SH-SY5Y (cell line): ENCODE measurements at regions not wholly inside any gene's neighbourhood (a gene's known extent, or its start where the extent isn't known, plus 50 kb on each side); places are given as distances from the start of the nearest gene placed in this dataset.

Source experiments
- GATA2 ChIP-seq: IDR thresholded peaks from 2 replicates; pipeline ENCODE4 v1.6.1; 2011; ENCODE audit warnings: mild to moderate bottlenecking, low read depth, low read length
- GATA3 ChIP-seq: IDR thresholded peaks from 2 replicates; pipeline ENCODE4 v1.6.1; 2011; ENCODE audit warnings: low read depth, mild to moderate bottlenecking, low read length, moderate library complexity

GRCh38 chr1:3954170-3955169, 54.4 kb upstream of the C1orf174 start:
- no peak for TF ChIP-seq GATA3
- no peak for TF ChIP-seq GATA2

- TF ChIP-seq GATA3 (no peak), GATA2 (no peak)
Observed at GRCh38 chr1:3955196-3955772, 55.2 kb upstream of the C1orf174 start.

- no peak for TF ChIP-seq GATA3
- TF ChIP-seq GATA2: no peak
Observed at GRCh38 chr1:3956527-3957170, 56.6 kb upstream of the C1orf174 start.

- no peak for TF ChIP-seq GATA2
- TF ChIP-seq GATA3: no peak
Observed at GRCh38 chr1:3959361-3959760, 59.3 kb upstream of the C1orf174 start.

GRCh38 chr1:3963554-3963953, 63.5 kb upstream of the C1orf174 start:
- no peak for TF ChIP-seq GATA3
- TF ChIP-seq GATA2: no peak

GRCh38 chr1:3965693-3966092, 65.6 kb upstream of the C1orf174 start:
- no peak for TF ChIP-seq GATA3
- no peak for TF ChIP-seq GATA2

GRCh38 chr1:3968851-3969250, 68.8 kb upstream of the C1orf174 start:
- no peak for TF ChIP-seq GATA3
- TF ChIP-seq GATA2: no peak

- TF ChIP-seq GATA2 (no peak), GATA3 (no peak)
Observed at GRCh38 chr1:3971981-3972380, 71.9 kb upstream of the C1orf174 start.

- TF ChIP-seq GATA3 (no peak), GATA2 (no peak)
Observed at GRCh38 chr1:3975903-3976630, 76.0 kb upstream of the C1orf174 start.

- TF ChIP-seq GATA3 (no peak), GATA2 (no peak)
Observed at GRCh38 chr1:3976821-3977220, 76.7 kb upstream of the C1orf174 start.

- TF ChIP-seq GATA3: no peak
- TF ChIP-seq GATA2: no peak
Observed at GRCh38 chr1:3978196-3978989, 78.3 kb upstream of the C1orf174 start.

- no peak for TF ChIP-seq GATA2
- no peak for TF ChIP-seq GATA3
Observed at GRCh38 chr1:3978990-3979325, 78.9 kb upstream of the C1orf174 start.

GRCh38 chr1:3981261-3981660, 81.2 kb upstream of the C1orf174 start:
- TF ChIP-seq GATA3 (no peak), GATA2 (no peak)
